ENCODE measurements at regions not wholly inside any gene's neighbourhood (a gene's known extent, or its start where the extent isn't known, plus 50 kb on each side); places are given as distances from the start of the nearest gene placed in this dataset.

GRCh38 chr6:129921169-129921817 lies 60.2 kb upstream of the TMEM244 start:
- TF ChIP-seq CTCF (IDR thresholded peaks at IDR 0.05; ENCODE audit: insufficient read depth, low read length), result no peak
- TF ChIP-seq POLR2AphosphoS5 (IDR thresholded peaks at IDR 0.05; ENCODE audit: low read depth), result no peak
- TF ChIP-seq REST (IDR thresholded peaks at IDR 0.05; ENCODE audit: insufficient replicate concordance, low read depth), result no peak
- no peak for TF ChIP-seq GABPA (IDR thresholded peaks at IDR 0.05; ENCODE audit: low read depth)

Measured in HL-60 (cell line).